ENCODE measurements at regions not wholly inside any gene's neighbourhood (a gene's known extent, or its start where the extent isn't known, plus 50 kb on each side); places are given as distances from the start of the nearest gene placed in this dataset.
"Not testable (repeated sequence)": the region's sequence is repeated elsewhere in the genome, so short reads cannot be mapped to it uniquely, and the experiment has no call there.

DNA sequence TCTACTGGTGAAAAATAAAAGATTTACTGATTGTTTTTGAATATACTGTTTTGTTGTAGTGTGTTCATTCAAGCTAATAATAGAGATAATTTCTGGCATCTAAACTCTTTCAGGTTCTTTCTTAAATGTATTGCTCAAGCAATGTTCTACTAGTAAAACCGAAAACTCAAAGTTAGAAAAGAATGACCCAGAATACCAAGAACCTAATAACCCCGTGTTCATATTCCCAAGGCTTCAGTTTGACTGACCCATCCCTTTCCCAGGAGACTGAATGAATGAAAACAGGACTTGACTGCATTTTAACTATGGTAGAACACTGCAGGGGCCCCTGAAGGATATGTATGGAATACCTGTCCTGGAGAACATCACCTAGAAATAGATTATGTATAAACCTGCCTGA, 375.3 kb downstream of the MAFB start:
- DNase-seq = no peak

DNA sequence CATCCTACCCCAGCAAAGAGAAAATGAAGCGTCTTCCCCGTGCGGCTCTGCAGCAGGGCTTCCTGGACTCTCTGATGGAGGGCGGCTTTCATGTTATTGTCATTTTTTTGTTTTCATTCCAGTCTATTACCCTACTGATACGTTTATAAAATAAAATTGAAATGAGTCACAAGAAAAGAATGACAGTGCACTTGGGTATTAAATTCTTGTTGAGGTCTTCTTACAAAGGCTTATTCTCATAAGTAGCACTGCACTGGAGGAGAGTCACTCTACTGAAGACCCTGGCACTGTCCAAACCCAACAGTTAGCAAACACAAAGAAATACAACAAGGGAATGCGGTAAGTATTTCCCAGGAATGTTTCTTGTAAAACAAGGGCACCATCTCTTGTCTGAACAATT, 379.3 kb downstream of the MAFB start:
- DNase-seq = no peak

DNA sequence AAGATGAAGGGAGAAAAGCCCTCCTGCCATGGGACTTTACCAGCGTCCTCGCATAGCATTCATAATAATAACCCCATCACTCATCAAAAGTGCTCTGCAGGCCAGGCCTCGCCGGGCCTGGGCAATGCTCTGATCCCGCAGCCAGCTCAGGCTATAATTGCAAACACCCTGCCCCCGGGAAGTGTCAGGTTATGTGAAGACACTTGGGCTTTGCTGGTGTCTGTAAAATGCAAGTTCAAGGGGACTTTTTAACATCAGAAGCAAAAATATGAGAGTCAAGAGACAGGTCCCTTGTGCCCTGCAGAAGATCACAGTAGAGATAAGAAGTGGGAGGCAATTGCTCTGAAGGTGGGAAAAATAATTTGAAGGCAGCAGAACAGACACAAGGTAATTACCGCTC, 381.0 kb downstream of the MAFB start:
- DNase-seq = no peak

DNA sequence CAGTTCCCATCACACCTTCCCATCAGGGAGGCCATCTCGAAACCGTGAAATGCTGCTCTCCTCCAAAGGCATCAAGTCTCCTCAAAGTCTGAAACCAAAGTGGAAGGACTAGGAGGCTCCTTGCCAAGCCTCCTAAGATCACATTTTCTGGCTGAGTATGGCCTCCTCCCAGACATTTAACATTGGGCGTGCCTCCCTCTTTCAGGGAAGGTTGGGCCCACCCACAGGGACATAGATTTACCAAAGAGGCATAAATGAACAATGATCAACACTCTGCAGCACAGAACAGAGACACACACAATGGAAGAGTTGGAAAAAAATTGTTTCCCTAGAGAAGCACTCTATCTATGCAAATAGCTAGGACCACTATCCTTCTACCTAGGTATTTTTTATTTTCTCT, 381.8 kb downstream of the MAFB start:
- DNase-seq = no peak

DNA sequence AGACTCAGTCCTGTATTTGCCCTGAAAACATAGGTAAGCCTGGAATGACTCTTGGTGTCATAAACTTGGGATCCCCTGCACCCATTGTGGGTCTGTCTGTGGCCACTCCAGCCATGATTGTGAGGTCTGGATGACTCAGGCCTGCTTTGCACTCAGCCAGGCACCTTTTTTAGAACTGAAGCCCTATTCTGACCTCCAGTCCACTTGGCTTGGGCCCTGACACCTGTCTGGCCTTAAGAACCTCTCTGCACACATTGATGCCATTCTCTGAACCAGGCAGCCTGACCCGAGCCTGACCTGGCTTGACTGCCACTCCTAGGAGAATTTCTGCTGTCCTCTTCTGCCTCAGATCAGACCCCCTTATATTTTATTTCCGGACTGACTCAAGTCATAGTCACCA, 383.7 kb downstream of the MAFB start:
- DNase-seq = no peak

DNA sequence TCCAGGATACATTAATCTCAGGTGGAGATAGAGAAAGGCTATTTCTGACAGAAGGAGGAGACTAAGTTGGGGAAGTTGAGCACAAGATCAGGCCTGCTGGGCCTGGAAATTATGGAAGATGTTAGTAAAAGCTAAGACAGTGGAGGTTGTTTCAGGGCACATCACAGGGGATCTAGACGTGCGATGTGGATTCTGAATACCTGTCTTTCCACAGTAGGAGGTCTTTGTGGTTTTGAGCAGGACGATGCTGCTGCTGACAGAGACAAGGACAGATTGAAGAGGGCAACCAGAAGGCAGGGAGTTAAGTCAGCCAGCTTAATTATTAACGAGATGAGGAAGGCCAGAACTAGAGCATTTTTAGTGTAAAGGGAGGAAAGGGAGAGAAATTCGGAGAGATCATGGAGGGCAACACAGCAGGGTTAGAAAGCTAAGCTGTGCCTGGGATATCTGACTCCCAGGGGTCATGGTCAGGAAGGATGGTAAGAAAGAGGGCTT, 384.9 kb downstream of the MAFB start:
- DNase-seq = no peak

DNA sequence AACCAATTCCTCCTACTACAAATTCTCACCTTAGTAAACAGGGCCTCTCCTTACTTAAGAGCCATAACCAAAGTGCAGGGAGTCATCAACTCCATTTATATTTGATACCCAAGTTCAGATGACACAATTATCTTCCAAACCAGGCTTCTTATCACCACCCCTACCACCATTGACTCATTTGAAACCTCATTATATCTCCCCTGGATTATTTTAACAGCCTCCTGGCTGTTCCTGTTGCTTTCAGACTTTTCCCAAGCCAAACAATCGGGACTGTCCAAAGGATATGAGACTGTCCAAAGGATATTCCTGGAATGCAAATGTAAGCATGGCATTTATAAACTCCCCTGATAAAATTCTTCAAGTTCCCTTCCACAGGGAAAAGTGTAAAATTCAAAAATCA, 394.3 kb downstream of the MAFB start:
- DNase-seq = no peak

DNA sequence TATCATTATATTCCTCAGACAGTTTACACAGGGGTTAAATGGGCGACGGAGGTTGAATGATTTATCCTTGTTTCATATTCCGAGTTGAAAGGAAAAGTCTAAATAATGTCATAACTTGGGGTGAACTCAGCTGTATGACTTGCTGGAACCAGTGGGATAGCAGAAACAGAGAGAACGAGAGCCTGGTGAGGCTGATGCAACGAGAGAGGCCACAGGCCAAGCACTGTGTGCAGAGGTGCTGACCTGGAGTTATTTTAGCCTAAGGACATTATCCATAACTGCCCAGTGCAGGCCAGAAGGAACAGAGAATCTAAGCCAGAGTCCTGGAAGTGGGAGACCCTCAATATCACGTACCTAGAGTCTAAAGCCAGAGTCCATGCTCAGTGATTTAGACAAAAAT, 394.9 kb downstream of the MAFB start:
- DNase-seq = no peak

DNA sequence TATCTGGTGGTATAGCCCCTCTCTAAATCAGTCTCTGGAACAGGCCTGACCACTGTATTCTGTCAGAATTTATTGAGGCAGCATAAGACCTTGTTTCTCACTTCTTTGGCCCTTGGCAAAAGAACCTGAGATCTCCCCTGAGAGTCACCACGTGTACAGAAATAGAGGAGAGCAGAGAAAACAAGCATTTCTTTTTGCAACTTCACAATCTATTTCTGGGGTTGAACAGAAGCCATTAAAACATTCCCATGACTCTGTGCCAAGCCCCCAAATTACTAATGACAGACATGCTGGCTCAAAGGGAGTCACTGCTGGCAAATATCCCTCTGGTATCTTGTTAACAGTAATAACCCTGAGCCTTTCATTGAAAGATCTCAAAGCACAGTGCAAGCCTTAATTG, 395.3 kb downstream of the MAFB start:
- DNase-seq = no peak

DNA sequence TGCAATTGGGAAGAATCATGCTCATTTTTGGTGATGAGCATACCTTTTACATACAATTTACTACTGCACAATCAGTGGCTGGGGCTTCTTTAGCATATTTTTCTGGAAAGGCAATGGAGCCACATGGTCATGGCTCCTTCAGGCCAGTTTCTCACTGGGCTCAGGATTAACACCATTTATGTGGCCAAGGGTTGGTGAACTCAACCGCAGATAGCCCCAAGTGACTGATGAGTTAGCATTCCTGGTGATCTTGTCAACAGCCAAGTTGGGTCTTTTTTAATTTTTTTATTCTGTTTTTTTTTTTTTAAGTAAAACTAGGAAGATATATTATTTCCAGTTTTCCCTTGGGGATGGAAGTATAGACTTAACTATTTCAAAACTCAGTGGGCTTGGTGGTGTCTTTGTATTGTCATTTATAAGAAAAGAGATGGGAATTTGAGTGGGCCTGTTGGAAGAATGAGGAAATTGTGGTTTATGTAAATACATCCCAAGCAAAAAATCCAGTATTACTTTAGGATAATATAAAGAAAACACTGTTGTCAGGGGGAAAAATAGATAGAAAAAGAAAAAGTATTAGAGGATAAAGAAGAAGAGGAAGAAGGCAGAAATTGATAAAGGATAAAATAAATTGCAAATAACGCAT, 397.4 kb downstream of the MAFB start:
- DNase-seq = no peak

DNA sequence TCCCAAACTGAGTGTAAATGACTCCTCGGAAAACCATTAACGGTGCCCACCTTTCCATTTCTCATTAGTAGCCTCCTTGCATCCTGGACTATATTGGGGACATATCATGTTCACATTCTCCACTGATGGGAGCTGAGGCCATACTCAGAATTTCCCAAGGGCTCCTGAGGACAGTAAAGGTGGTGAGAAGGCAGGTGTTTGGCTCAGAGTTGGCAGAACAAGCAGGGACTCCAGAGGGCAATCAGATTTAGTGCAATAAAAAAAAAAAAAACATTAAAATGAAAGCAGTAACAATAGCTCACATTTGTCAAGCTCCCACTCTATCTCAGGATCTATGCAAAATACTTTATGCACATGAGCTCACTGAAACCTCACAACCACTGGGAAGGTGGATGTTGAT, 401.4 kb downstream of the MAFB start:
- no peak for DNase-seq

DNA sequence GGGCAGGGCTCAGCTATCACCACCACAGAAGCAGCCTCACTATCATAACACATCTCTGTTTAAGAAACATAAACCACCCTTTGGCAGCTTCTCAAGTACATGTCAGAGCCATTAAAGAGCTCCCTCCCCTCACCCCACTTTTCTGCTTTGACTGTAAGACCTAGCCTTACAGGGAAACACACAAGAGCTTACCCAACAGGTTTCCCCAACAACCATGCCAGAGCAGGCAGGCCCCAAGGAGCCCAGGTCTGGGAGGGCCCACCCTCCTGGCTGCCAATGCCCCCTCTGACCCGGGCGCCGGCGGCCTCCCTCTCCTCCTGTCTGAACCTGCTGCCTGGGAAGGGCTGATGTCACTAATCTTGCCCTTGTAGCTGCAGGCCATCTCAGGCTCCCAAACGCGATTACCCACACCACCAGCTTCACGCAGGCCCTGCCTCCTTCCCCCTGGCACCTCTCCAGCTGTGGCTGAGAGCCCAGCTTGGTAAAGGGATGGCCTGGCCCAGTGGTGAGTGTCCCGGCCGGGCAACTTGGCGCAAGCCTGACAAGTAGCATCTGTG, 402.0 kb downstream of the MAFB start:
- DNase-seq = no peak

DNA sequence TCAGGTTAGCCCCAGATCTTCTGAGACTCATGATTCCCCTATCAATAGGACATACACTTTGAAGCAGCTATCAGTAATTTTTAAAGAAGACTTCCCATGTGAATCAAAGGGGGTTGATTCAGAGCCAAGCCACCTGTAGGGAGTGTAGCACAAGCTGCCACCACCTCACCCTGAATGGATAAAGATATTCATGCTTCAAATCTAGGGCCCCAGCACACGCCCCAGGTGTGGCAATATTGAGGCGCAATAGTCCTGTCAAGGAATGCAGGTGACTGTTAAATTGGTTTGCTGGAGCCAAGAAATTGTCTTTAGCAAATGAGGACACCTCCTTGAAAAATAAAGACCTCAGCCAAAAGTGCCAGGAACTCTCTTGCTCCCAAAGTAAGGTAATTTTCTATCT, 404.4 kb downstream of the MAFB start:
- no peak for DNase-seq

DNA sequence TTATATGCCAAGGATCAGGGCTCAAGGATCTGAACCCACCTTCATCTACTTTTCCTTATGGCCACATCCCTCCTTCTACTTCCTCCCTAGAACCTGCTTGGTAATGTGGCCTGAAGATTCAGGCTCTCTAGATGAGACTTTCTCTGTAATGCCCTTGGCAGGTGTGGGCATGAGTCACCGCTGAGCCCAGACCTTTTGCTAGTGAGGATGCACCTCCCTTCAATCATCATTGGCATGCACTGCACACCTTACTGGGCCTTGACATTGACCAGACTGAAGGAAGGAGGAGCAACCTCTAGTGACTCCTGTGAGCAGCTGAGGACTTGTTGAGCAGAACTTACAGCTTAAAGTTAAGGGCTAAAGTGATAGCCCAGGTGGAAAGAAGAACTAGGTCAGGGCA, 405.3 kb downstream of the MAFB start:
- no peak for DNase-seq

DNA sequence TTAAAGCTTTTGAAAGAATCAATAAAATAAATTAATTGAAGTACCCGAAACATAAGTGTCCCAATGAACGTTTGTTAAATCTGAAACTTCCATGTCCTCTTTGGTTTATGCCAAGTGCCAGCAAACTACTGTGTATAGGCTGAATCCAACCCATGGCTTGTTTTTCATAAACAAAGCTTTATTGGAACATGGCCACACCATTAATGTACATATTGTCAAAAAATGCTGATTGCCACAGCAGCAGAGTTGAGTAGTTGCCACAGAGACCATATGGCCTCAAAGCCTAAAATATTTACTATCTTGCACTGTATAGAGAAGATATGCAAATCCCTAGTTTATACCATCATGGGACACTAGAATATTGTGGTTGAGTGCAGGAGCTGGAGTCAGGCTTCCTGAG, 406.1 kb downstream of the MAFB start:
- no peak for DNase-seq

DNA sequence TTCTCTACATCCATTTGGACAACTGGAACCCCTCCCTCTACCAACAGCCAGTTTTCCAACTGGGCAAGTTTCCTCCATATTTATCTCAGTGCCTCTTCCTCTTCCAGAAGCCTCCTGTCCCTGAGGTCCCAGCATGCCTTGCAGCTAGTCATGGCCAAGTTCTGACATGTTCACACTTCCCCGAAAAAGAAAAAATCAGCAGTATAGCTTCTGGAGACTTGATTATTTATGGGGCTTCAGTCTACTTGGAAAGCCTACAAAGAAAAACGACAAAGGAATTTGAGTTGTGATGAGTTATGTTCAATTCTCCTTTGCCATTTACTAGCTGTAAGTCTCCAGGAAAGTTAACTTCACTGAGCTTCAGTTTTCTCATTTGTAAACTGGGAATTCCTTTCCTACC, 406.5 kb downstream of the MAFB start:
- no peak for DNase-seq

DNA sequence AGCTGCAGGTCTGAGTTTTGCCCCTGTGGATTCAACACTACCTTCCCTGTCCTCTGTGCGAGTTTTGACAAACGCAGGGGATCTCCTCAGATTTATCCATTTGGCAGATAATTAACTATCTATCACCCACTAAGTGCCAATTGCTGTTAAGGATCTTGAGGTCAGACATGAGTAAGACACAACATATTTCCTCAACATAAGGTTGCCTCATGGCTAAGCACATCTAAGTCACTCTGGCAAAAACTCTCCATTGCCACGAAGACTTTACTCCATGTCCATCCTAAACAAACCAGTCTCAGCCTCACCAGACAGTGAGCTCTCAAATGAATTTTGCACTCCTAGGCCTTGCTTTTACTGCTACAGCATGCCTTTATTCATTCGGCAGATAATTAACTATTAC, 408.4 kb downstream of the MAFB start:
- DNase-seq = no peak

DNA sequence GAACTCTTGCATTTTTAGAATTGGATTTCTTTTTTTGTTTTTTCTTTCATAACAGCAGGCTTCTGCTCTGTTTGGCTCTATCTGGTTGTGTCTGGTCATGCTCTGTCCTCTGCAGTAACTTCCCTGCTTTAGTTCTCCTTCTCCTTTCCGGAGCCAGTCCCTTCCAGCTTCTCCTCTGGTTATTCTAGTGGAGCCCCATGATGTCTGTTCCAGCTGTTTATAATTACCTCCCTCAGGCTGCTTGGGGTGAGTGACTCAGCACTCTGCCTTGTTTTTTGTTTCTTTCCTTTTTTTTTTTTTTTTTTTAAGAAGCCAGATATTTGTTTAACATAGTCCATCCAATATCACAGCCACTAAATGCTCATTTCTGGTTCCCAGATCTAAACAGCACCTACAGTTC, 409.6 kb downstream of the MAFB start:
- DNase-seq = no peak

DNA sequence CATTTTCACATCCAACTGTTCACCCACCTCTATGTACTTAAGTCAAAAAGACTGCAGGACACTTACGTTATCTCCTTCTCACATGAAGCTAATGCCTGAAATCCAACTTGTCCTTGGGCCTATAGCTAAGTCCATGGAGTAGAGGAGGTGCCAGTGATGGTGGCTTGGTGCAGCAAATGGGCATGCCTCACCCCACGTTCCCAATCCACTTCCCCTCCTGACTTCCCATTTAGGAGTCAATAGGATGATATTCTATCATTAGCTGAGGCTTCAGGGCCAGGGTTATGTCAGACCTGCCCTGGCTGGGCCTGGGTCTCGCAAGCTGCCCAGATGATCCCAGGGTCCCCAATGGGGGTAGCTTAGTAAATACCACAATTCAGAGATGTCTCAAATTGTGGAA, 410.4 kb downstream of the MAFB start:
- no peak for DNase-seq

DNA sequence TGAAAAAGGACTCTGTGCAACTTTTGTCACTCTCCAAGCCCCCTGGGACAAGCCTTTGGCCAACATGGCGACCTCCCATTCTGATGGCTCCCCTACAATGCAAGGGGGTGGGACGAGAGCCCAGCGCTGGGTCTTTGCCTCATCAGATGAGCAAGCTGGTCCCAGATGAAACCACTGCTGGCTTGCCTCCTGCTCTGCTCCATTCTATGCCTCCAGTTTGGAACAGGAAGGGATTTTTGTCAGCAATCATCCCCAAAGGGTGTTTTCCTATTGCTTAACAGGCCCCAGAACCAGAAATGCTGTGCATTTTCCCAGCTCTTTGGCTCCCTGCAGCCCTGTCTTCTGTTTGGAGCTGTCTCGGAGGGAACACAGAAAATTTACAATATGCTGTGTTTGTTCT, 412.7 kb downstream of the MAFB start:
- DNase-seq = no peak

DNA sequence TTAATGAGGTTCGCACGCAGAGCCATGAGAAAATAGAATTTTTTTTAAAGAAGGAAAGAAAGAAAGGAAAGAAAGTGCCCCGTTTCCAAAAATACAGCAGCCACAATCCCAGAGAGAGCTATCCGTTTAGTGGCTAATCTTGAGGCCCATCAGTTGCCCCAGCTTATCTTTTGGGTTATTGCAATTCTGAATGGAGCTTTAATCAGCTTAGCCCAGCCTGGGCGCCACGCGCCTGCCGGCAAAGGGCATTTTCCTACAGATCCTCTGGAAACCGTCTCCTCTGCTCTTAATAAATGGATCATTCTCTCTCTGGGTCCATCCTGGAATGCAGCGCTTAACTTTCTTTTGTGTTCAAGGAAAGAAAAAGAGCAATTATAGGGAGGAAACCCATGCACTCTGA, 413.3 kb downstream of the MAFB start:
- no peak for DNase-seq

DNA sequence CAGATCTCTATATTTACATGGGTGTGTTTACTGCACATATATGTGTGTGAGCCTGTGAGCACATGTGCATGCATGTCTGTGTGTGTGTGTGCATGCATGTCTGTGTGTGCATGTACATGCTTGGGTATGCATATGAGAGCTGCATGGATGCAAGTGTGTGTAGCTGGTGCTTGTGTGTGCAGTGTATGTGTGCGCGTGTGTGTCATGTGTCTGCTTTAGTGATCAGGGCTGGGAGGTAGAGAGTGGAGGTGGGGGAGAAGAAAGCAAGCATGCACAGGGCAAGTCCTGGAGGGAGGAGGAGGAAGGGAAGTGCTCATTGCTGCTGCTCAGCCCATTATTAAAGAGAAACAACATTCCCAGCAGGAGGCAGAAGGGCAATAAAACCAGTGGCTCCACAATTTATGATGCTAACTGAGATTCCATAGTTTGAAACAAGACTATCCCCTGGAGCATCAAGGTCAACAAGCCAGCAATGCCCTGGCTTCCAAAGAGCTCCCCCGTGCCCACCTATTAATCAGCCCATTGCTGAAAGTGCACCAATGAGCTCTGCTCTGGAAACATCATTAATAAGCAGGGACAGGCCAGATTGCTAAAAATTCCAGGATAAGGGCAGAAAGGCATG, 414.0 kb downstream of the MAFB start:
- DNase-seq = no peak

DNA sequence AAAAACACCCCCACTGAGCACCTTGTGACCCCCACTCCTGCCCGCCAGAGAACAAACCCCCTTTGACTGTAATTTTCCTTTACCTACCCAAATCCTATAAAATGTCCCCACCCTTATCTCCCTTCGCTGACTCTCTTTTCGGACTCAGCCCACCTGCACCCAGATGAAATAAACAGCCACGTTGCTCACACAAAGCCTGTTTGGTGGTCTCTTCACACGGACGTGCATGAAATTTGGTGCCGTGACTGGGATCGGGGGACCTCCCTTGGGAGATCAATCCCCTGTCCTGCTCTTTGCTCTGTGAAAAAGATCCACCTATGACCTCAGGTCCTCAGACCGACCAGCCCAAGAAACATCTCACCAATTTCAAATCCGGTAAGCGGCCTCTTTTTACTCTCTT, 419.8 kb downstream of the MAFB start:
- not testable (repeated sequence) for DNase-seq

DNA sequence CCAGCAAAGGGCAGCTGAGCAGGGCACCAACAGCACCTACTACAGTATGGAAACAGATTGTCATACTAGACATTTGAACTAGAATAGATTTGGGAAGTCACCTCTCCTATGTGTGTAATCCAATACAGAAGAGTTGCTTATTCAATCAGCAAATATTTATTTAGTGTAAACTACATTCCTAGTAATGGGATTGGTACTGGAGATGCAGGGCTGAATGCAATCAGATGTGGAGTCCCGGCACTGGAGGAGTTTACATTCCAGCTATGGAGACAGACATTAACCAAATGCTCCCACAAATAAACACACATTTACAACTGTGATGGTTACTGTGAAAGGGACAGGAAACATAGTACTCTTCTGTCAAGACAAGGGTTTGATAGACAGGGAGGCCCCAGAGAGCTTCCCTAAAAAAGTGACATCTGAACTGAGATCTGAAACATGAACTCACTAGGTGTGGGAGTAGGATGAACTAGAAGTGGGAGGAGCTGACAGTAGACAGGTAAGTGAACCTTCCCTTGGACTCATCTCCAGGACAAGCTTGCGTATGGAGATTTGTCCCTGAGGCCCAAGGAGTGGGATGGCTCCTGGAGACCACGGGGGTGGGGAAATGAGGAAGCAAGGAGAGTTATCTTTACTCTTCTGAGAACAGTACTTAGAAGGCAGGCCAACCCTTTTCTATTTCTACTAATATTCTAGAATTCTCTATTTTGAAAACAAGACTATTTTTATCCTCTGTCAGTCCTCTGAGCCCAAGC, 420.5 kb downstream of the MAFB start:
- no peak for DNase-seq
